GM21423 (cell line): ENCODE measurements at regions not wholly inside any gene's neighbourhood (a gene's known extent, or its start where the extent isn't known, plus 50 kb on each side); places are given as distances from the start of the nearest gene placed in this dataset.

Experiments used
- ATAC-seq: cut with Tn5 transposase; IDR thresholded peaks from one replicate; pipeline ENCODE4 v1.9.1; 2021; ENCODE audit warnings: mild to moderate bottlenecking, moderate library complexity; ENCODE audit not compliant: unreplicated experiment

- no peak for ATAC-seq
Measured at GRCh38 chr6:125489579-125490285, 188.0 kb upstream of the HDDC2 start.

- no peak for ATAC-seq
Measured at GRCh38 chr6:125491860-125492618, 190.3 kb upstream of the HDDC2 start.

- no peak for ATAC-seq
Measured at GRCh38 chr6:125498606-125499005, 196.8 kb upstream of the HDDC2 start.

- no peak for ATAC-seq
Measured at GRCh38 chr6:125499535-125499934, 197.8 kb upstream of the HDDC2 start.

- no peak for ATAC-seq
Measured at GRCh38 chr6:125503181-125503580, 201.4 kb upstream of the HDDC2 start.

GRCh38 chr6:125507987-125508655, 206.4 kb upstream of the HDDC2 start:
- no peak for ATAC-seq

GRCh38 chr6:125508793-125509192, 207.0 kb upstream of the HDDC2 start:
- no peak for ATAC-seq

GRCh38 chr6:125509477-125509876, 207.7 kb upstream of the HDDC2 start:
- no peak for ATAC-seq

GRCh38 chr6:125510405-125510804, 208.6 kb upstream of the HDDC2 start:
- ATAC-seq, result no peak

- no peak for ATAC-seq
Measured at GRCh38 chr6:125511809-125512396, 210.1 kb upstream of the HDDC2 start.

- ATAC-seq, result no peak
Measured at GRCh38 chr6:125512621-125513020, 210.9 kb upstream of the HDDC2 start.

GRCh38 chr6:125513978-125514377, 212.2 kb upstream of the HDDC2 start:
- ATAC-seq, result no peak

- ATAC-seq, result no peak
Measured at GRCh38 chr6:125516644-125517043, 214.9 kb upstream of the HDDC2 start.

GRCh38 chr6:125519367-125519766, 217.6 kb upstream of the HDDC2 start:
- no peak for ATAC-seq

GRCh38 chr6:125524356-125524755, 222.6 kb upstream of the HDDC2 start:
- ATAC-seq, result no peak

GRCh38 chr6:125526007-125526720, 223.3 kb upstream of the HEY2 start:
- no peak for ATAC-seq

GRCh38 chr6:125528621-125529041, 220.8 kb upstream of the HEY2 start:
- no peak for ATAC-seq

GRCh38 chr6:125529061-125529460, 220.4 kb upstream of the HEY2 start:
- ATAC-seq, result no peak

GRCh38 chr6:125533710-125534397, 215.6 kb upstream of the HEY2 start:
- no peak for ATAC-seq
